ENCODE measurements at regions not wholly inside any gene's neighbourhood (a gene's known extent, or its start where the extent isn't known, plus 50 kb on each side); places are given as distances from the start of the nearest gene placed in this dataset.

GRCh38 chr9:16028548-16028947, 475.7 kb downstream of the CCDC171 start:
- TF ChIP-seq CBFB (CRISPR knock-in tag; IDR thresholded peaks at IDR 0.05; ENCODE audit: low read depth) (no peak), HMGA2 (CRISPR knock-in tag; IDR thresholded peaks at IDR 0.05) (no peak), ZNF263 (CRISPR knock-in tag; IDR thresholded peaks at IDR 0.05; ENCODE audit: low read depth) (no peak), ETV6 (CRISPR knock-in tag; IDR thresholded peaks at IDR 0.05) (no peak), SP1 (CRISPR knock-in tag; conservative IDR thresholded peaks at IDR 0.05) (no peak)
- TF ChIP-seq, protein P1, sequence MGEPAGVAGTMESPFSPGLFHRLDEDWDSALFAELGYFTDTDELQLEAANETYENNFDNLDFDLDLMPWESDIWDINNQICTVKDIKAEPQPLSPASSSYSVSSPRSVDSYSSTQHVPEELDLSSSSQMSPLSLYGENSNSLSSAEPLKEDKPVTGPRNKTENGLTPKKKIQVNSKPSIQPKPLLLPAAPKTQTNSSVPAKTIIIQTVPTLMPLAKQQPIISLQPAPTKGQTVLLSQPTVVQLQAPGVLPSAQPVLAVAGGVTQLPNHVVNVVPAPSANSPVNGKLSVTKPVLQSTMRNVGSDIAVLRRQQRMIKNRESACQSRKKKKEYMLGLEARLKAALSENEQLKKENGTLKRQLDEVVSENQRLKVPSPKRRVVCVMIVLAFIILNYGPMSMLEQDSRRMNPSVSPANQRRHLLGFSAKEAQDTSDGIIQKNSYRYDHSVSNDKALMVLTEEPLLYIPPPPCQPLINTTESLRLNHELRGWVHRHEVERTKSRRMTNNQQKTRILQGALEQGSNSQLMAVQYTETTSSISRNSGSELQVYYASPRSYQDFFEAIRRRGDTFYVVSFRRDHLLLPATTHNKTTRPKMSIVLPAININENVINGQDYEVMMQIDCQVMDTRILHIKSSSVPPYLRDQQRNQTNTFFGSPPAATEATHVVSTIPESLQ (CRISPR knock-in tag; IDR thresholded peaks at IDR 0.05): no peak
- peaks cover 3% of the 10 kb centered on the region; the same call in 1 of the 2 replicates for H3K27me3 Mint-ChIP-seq (ENCODE audit: low read depth)
- DNase-seq (ENCODE audit: low spot score): no peak
- CTCF ChIA-PET: interaction anchor here (0.9 to 1.3 kb wide), 4 partner anchors 10 to 102 kb away, joined by 3 to 8 read pairs (median 5); no protein-coding TSS in a partner anchor
- no peak overlapping the region for H3K27ac Mint-ChIP-seq
- POLR2A ChIA-PET: interaction anchor here (0.7 kb wide), 1 partner anchor 11 kb away, joined by 3 read pairs; no protein-coding TSS in a partner anchor
- peaks cover 19% of the 10 kb centered on the region for H3K4me1 Mint-ChIP-seq
- no peak overlapping the region for H3K4me3 Mint-ChIP-seq
- peaks cover 15% of the 10 kb centered on the region for H3K9me3 Mint-ChIP-seq
- H3K36me3 Mint-ChIP-seq: no peaks in the 10 kb centered on the region
- ATAC-seq: no peak

DNA sequence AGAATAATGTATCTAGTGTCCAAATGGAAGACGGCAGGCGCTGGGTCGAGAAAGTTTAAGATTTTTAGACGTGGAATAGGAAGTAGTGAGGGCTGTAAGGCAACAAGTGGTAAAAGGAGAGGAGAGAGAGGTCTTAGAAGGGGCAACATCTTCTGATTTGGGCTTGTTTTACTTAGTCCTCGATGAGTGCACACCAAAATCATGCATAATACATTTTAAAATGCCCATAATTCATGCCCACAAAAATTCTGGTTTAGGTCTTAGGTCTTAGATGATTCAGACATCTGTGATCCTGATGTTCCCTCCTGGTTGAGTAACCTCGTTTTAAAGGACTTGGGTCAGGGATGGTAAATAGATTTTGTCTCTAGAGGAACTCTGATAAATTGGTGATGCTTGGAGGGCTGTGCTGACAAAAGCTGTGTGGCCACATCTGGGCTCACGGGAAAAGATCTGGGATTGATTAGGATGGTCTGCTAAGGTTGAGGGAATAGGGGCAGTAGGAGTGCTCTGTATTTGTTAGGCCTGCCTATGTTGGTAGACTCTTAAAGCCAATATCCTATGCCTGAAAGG, 476.3 kb downstream of the CCDC171 start:
- POLR2A ChIA-PET: no interaction called here
- no peak overlapping the region for H3K4me3 Mint-ChIP-seq
- peaks cover 3% of the 10 kb centered on the region; the same call in 1 of the 2 replicates for H3K27me3 Mint-ChIP-seq (ENCODE audit: low read depth)
- no peaks in the 10 kb centered on the region for H3K36me3 Mint-ChIP-seq
- peaks cover 11% of the 10 kb centered on the region for H3K9me3 Mint-ChIP-seq
- CTCF ChIA-PET: interaction anchor here (0.9 to 1.3 kb wide), 3 partner anchors 9 to 11 kb away, joined by 5 to 8 read pairs (median 7); no protein-coding TSS in a partner anchor
- peaks cover 19% of the 10 kb centered on the region for H3K4me1 Mint-ChIP-seq
- no peak overlapping the region for H3K27ac Mint-ChIP-seq
- no peak for DNase-seq (ENCODE audit: low spot score)
- TF ChIP-seq JUN (CRISPR knock-in tag; IDR thresholded peaks at IDR 0.05) (no peak), MLX (CRISPR knock-in tag; IDR thresholded peaks at IDR 0.05) (no peak), NFATC4 (CRISPR knock-in tag; IDR thresholded peaks at IDR 0.05) (no peak), ZNF317 (CRISPR knock-in tag; IDR thresholded peaks at IDR 0.05; ENCODE audit: borderline replicate concordance, low read depth) (no peak), ZNF512 (CRISPR knock-in tag; IDR thresholded peaks at IDR 0.05; ENCODE audit: borderline replicate concordance) (no peak), ZSCAN18 (CRISPR knock-in tag; IDR thresholded peaks at IDR 0.05) (no peak), PRDM15 (CRISPR knock-in tag; IDR thresholded peaks at IDR 0.05) (no peak), RORB (CRISPR knock-in tag; IDR thresholded peaks at IDR 0.05) (no peak), ZNF423 (CRISPR knock-in tag; IDR thresholded peaks at IDR 0.05) (no peak), JAZF1 (CRISPR knock-in tag; IDR thresholded peaks at IDR 0.05) (no peak), EMX1 (CRISPR knock-in tag; IDR thresholded peaks at IDR 0.05) (no peak)
- TF ChIP-seq, protein P2, sequence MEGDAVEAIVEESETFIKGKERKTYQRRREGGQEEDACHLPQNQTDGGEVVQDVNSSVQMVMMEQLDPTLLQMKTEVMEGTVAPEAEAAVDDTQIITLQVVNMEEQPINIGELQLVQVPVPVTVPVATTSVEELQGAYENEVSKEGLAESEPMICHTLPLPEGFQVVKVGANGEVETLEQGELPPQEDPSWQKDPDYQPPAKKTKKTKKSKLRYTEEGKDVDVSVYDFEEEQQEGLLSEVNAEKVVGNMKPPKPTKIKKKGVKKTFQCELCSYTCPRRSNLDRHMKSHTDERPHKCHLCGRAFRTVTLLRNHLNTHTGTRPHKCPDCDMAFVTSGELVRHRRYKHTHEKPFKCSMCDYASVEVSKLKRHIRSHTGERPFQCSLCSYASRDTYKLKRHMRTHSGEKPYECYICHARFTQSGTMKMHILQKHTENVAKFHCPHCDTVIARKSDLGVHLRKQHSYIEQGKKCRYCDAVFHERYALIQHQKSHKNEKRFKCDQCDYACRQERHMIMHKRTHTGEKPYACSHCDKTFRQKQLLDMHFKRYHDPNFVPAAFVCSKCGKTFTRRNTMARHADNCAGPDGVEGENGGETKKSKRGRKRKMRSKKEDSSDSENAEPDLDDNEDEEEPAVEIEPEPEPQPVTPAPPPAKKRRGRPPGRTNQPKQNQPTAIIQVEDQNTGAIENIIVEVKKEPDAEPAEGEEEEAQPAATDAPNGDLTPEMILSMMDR (IDR thresholded peaks at IDR 0.05): no peak
- TF ChIP-seq, protein P3, sequence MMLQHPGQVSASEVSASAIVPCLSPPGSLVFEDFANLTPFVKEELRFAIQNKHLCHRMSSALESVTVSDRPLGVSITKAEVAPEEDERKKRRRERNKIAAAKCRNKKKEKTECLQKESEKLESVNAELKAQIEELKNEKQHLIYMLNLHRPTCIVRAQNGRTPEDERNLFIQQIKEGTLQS (CRISPR knock-in tag; conservative IDR thresholded peaks at IDR 0.05): no peak
- no peak for ATAC-seq
